ENCODE measurements at regions not wholly inside any gene's neighbourhood (a gene's known extent, or its start where the extent isn't known, plus 50 kb on each side); places are given as distances from the start of the nearest gene placed in this dataset.

DNA sequence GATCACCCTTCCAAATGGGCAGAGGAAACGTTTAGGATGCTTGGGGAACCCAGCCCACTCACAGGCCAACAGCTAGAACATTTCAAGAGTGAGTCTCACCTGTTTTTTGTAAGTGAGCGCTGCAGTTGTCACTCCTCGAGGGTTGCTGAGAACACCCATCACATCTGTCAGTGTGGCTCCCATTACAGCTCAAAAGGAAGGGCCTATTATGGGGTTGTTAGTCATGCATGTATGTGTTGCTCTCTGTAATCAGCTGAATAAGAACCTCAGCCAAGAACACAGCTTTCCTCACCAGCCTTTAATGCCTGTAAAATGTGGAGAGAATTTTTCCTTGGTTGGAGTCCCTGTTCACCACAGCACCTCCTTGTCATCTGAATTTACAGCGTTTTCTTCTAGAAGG, 196.3 kb upstream of the KLF4 start:
- Histone ChIP-seq H3K9me2 (ENCODE audit: insufficient read depth) (no peaks in the 10 kb centered on the region), H3K9ac (ENCODE audit: low read length) (no peak overlapping the region), H3K36me3 (ENCODE audit: control insufficient read depth in 1 of 2, insufficient read depth in 2 of 2, low read length in 2 of 2) (no peaks in the 10 kb centered on the region), H2AFZ (ENCODE audit: low read depth, low read length, poor library complexity, severe bottlenecking) (no peak overlapping the region), H4K20me1 (ENCODE audit: insufficient read depth) (no peaks in the 10 kb centered on the region), H3K27ac (ENCODE audit: low read depth, low read length) (no peak overlapping the region), H3K9me3 (ENCODE audit: control insufficient read depth in 1 of 2, insufficient read depth in 1 of 2, low read depth in 1 of 2, low read length in 2 of 2) (no peaks in the 10 kb centered on the region), H3K79me2 (ENCODE audit: insufficient read depth, low read length) (no peaks in the 10 kb centered on the region), H3K4me2 (ENCODE audit: low read length) (no peak overlapping the region), H3K27me3 (ENCODE audit: insufficient read depth, low read length) (no peaks in the 10 kb centered on the region), H3K4me3 (replicated peaks in 1 of 2; ENCODE audit: low read depth in 1 of 2, low read length in 2 of 2) (no peak overlapping the region), H3K4me1 (ENCODE audit: control insufficient read depth in 1 of 2, insufficient read depth in 2 of 2, low read length in 2 of 2) (peaks cover 0 to 10% of the 10 kb centered on the region in 2 experiments; a peak in 3 of 4 replicates)
- BruUV-seq (replicated peaks) = no TSS peak
- ChIA-PET CTCF (no interaction called here), POLR2A (no interaction called here), RAD21 (ENCODE audit: low non-redundant PET in 1 of 2, low total read pairs in 2 of 2, uncharacterized antibody in 2 of 2, unreplicated experiment in 2 of 2) (no interaction called here)
- intact Hi-C loops (cut with micrococcal nuclease) = no loop called here
- DNase-seq (ENCODE audit: low read depth, low spot score) = no peak
- no peak for TF ChIP-seq FOSL1 (IDR thresholded peaks at IDR 0.05; ENCODE audit: low read depth)
- no peak for TF ChIP-seq EZH2phosphoT487 (IDR thresholded peaks at IDR 0.05; ENCODE audit: borderline replicate concordance)
- no peak for TF ChIP-seq ZFX (IDR thresholded peaks at IDR 0.05)
- TF ChIP-seq POLR2A (IDR thresholded peaks at IDR 0.05; ENCODE audit: borderline replicate concordance, extremely low read depth, insufficient read depth, insufficient read length) = no peak
- TF ChIP-seq EZH2 (IDR thresholded peaks at IDR 0.05) = no peak
- TF ChIP-seq ZNF274 (IDR thresholded peaks at IDR 0.05; ENCODE audit: low read depth, low read length) = no peak
- no peak for TF ChIP-seq YY1 (IDR thresholded peaks at IDR 0.05; ENCODE audit: extremely low read depth, insufficient replicate concordance, low read depth, low read length)
- TF ChIP-seq RAD21 (IDR thresholded peaks at IDR 0.05; ENCODE audit: low read depth) = no peak
- TF ChIP-seq EGR1 (IDR thresholded peaks at IDR 0.05; ENCODE audit: low read depth) = no peak
- TF ChIP-seq, protein P1, sequence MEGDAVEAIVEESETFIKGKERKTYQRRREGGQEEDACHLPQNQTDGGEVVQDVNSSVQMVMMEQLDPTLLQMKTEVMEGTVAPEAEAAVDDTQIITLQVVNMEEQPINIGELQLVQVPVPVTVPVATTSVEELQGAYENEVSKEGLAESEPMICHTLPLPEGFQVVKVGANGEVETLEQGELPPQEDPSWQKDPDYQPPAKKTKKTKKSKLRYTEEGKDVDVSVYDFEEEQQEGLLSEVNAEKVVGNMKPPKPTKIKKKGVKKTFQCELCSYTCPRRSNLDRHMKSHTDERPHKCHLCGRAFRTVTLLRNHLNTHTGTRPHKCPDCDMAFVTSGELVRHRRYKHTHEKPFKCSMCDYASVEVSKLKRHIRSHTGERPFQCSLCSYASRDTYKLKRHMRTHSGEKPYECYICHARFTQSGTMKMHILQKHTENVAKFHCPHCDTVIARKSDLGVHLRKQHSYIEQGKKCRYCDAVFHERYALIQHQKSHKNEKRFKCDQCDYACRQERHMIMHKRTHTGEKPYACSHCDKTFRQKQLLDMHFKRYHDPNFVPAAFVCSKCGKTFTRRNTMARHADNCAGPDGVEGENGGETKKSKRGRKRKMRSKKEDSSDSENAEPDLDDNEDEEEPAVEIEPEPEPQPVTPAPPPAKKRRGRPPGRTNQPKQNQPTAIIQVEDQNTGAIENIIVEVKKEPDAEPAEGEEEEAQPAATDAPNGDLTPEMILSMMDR (IDR thresholded peaks at IDR 0.05 in 2 of 3, conservative IDR thresholded peaks at IDR 0.05 in 1 of 3; ENCODE audit: borderline replicate concordance in 1 of 3, insufficient read depth in 1 of 3, low read depth in 2 of 3, low read length in 2 of 3) = no peak
- no peak for ATAC-seq

DNA sequence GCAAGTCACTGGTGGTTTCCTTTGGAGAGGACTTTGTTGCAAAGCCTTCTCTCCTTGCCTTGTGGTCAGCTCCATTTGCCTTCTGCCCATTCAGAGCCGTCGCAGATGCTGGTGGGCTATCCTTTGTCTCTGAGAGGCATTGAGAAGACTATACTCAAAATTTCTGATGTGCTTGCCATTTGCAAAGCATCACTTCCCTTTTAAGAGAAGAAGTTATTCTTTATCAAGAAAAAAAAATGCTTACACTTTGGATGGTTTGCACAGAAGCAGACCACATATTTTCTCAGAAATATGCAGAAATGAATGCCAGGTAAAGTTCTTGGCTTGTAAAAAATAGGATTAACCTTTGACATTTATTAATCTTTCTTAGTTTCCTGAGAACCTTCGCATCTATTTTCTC, 195.8 kb upstream of the KLF4 start:
- intact Hi-C loops (cut with micrococcal nuclease) = no loop called here
- no peaks in the 10 kb centered on the region for H3K36me3 ChIP-seq (ENCODE audit: control insufficient read depth in 1 of 2, insufficient read depth in 2 of 2, low read length in 2 of 2)
- no TSS peak for BruUV-seq (replicated peaks)
- H3K4me1 ChIP-seq (ENCODE audit: control insufficient read depth in 1 of 2, insufficient read depth in 2 of 2, low read length in 2 of 2) = peaks cover 0 to 10% of the 10 kb centered on the region in 2 experiments; a peak in 3 of 4 replicates
- H3K4me3 ChIP-seq (replicated peaks in 1 of 2; ENCODE audit: low read depth in 1 of 2, low read length in 2 of 2) = no peak overlapping the region
- H2AFZ ChIP-seq (ENCODE audit: low read depth, low read length, poor library complexity, severe bottlenecking) = no peak overlapping the region
- H3K9ac ChIP-seq (ENCODE audit: low read length) = no peak overlapping the region
- no peaks in the 10 kb centered on the region for H3K9me3 ChIP-seq (ENCODE audit: control insufficient read depth in 1 of 2, insufficient read depth in 1 of 2, low read depth in 1 of 2, low read length in 2 of 2)
- ChIA-PET POLR2A (no interaction called here), RAD21 (ENCODE audit: low non-redundant PET in 1 of 2, low total read pairs in 2 of 2, uncharacterized antibody in 2 of 2, unreplicated experiment in 2 of 2) (no interaction called here), CTCF (no interaction called here)
- TF ChIP-seq EZH2phosphoT487 (IDR thresholded peaks at IDR 0.05; ENCODE audit: borderline replicate concordance) (no peak), RAD21 (IDR thresholded peaks at IDR 0.05; ENCODE audit: low read depth) (no peak), POLR2AphosphoS5 (IDR thresholded peaks at IDR 0.05; ENCODE audit: low read depth, low read length) (no peak), ZNF274 (IDR thresholded peaks at IDR 0.05; ENCODE audit: low read depth, low read length) (no peak), ZFX (IDR thresholded peaks at IDR 0.05) (no peak), CBX3 (IDR thresholded peaks at IDR 0.05; ENCODE audit: low read depth) (no peak), EGR1 (IDR thresholded peaks at IDR 0.05; ENCODE audit: low read depth) (no peak)
- TF ChIP-seq, protein P2, sequence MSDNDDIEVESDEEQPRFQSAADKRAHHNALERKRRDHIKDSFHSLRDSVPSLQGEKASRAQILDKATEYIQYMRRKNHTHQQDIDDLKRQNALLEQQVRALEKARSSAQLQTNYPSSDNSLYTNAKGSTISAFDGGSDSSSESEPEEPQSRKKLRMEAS (IDR thresholded peaks at IDR 0.05) = no peak
- H3K79me2 ChIP-seq (ENCODE audit: insufficient read depth, low read length) = no peaks in the 10 kb centered on the region
- H3K9me2 ChIP-seq (ENCODE audit: insufficient read depth) = no peaks in the 10 kb centered on the region
- ATAC-seq (no peak), DNase-seq (ENCODE audit: low read depth, low spot score) (no peak)
- H3K4me2 ChIP-seq (ENCODE audit: low read length) = no peak overlapping the region
- no peaks in the 10 kb centered on the region for H4K20me1 ChIP-seq (ENCODE audit: insufficient read depth)
- no peaks in the 10 kb centered on the region for H3K27me3 ChIP-seq (ENCODE audit: insufficient read depth, low read length)
- H3K27ac ChIP-seq (ENCODE audit: low read depth, low read length) = no peak overlapping the region

Measured in HCT116 (cell line).